GM12878 (cell line): ENCODE measurements at regions not wholly inside any gene's neighbourhood (a gene's known extent, or its start where the extent isn't known, plus 50 kb on each side); places are given as distances from the start of the nearest gene placed in this dataset.

Experiments
- MTA3 ChIP-seq: IDR thresholded peaks from 2 replicates; pipeline ENCODE4 v1.6.1; 2012; ENCODE audit warnings: low read length, inconsistent platforms, borderline replicate concordance
- YY1 ChIP-seq: IDR thresholded peaks from 2 replicates; pipeline ENCODE4 v1.6.1; 2011; ENCODE audit warnings: low read depth, mild to moderate bottlenecking, low read length
- TF ChIP-seq, protein P1 (sequence below), 3 experiments: IDR thresholded peaks in 2 of 3; conservative IDR thresholded peaks in 1 of 3; 2 replicates each; pipeline ENCODE4 v1.5.1; 2011; ENCODE audit warnings: low read depth in 3 of 3, low read length in 3 of 3, mild to moderate bottlenecking in 3 of 3, control low read depth in 2 of 3, moderate library complexity in 2 of 3, inconsistent platforms in 1 of 3, mixed read lengths in 1 of 3; ENCODE audit not compliant: control insufficient read depth in 2 of 3, insufficient read depth in 1 of 3; ENCODE audit errors: extremely low read depth in 1 of 3

DNA sequence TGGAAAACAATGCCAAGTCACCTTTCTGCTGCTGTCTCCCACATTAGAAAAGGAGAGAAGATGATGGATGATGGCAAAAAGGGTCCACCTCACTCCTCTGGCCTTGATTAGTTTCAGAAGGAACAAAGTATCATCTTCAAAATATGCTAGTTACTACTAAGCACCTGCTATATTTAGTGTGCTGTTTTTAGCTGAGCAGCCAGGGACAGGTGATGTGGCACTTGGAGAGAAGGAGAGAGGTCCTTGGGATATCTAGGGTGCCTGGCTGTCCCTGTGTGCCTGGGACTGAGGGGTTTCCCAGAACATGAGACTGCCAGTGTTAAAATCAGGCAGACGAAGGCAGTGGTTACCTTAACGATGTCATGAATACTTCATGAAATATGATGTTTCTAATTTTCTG, 235.5 kb upstream of the NT5C1B start:
- no peak for TF ChIP-seq MTA3
- no peak for TF ChIP-seq YY1
- TF ChIP-seq, protein P1, sequence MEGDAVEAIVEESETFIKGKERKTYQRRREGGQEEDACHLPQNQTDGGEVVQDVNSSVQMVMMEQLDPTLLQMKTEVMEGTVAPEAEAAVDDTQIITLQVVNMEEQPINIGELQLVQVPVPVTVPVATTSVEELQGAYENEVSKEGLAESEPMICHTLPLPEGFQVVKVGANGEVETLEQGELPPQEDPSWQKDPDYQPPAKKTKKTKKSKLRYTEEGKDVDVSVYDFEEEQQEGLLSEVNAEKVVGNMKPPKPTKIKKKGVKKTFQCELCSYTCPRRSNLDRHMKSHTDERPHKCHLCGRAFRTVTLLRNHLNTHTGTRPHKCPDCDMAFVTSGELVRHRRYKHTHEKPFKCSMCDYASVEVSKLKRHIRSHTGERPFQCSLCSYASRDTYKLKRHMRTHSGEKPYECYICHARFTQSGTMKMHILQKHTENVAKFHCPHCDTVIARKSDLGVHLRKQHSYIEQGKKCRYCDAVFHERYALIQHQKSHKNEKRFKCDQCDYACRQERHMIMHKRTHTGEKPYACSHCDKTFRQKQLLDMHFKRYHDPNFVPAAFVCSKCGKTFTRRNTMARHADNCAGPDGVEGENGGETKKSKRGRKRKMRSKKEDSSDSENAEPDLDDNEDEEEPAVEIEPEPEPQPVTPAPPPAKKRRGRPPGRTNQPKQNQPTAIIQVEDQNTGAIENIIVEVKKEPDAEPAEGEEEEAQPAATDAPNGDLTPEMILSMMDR (IDR thresholded peaks at IDR 0.05 in 2 of 3, conservative IDR thresholded peaks at IDR 0.05 in 1 of 3; ENCODE audit: control insufficient read depth in 2 of 3, extremely low read depth in 1 of 3, insufficient read depth in 1 of 3, low read depth in 3 of 3, low read length in 3 of 3): no peak
